ENCODE measurements at regions not wholly inside any gene's neighbourhood (a gene's known extent, or its start where the extent isn't known, plus 50 kb on each side); places are given as distances from the start of the nearest gene placed in this dataset.

DNA sequence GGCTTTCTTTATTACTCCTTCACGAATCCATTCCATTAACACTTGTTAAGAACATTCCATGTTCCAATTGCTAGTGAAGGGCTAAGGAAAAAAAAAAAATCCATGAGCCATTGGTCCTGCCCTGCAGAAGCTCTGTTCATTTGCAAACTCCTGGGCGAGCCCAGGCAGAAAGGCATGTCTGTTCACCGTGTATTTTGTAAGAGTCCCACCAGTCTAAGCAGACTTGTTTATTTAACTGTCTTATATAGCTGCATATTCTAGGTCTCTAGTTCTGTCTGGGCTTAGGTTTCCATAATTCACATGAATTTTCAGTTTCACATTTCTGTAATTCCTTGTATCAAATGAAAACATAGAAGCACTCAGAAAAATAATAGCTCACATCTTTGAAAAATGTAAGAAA, 97.4 kb upstream of the POU2AF2 start:
- peak; percentile 24 for DNase-seq (ENCODE audit: low read depth)

DNA sequence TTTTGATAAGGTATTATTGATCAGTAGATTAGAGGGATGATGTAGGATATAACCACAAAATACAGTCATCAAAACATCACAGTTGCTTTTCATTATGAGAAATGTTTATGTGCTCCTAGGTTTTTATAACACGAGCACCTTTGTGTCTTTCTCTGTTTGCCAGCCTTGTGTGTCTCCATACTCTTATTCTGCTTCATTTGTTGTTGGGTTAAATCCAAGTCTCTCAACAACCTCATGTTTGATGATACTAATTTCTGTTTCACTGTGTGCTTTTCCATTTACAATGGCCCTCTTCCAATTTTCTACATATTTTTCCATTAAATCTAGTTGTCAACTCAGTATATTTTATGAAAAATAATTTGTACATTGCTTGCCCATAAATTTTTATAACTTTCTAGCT, 107.7 kb upstream of the POU2AF2 start:
- no peak for DNase-seq (ENCODE audit: low read depth)

DNA sequence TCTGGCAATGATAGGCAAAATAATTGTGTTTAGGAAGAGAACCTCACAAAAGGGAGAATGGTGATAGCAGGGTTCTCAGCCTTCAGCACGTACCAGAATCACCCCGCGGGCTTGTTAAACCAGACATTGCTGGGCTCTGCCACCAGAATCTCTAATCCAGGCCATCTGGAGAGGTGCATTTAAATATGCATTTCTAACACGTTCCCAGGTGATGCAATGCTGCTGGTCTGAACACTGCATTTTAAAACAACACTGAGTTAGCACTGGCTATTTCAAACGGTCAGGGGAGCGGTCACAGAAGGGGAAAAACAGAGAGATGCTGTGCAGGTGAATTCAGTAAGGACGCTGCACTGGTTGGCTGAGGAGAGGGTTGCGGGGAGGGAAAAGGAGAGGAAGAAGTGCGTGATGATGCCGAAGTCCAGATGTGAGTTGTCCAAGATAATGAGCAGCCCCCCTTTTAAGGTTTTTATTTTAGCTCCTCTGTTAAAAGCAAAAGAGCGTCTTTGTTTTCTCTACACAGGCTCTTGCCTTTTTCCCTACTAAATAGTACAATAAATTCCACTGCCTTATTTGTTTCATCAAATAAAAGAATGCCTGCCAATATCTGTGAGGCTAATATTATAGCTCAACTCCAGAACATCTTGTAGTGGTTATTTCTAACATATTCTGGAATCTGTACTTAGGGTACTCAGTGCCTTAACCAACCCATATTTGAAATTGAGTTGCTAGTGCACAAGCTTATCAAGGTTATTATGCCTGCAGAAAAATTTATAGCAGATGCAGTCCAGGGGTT, 109.6 kb upstream of the POU2AF2 start:
- no peak for DNase-seq (ENCODE audit: low read depth)

DNA sequence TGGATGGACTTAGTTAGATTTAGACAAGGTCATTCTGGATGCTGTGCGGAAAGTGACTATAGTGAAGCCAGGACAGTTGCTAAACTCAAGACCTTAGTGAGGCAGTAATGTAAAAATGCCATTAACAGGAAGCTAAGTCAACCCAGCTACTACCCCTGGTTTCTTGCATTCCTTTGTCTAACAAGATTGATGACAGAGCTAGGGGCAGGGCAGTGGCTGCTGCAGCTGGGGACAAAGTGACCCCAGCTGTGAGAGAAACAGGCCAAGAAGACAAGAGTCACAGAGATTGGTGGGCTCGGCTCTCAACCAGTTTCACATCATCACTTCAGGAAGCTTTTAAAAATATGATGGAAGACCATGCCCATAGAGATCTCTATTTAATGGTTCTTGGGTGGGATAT, 110.4 kb upstream of the POU2AF2 start:
- no peak for DNase-seq (ENCODE audit: low read depth)

DNA sequence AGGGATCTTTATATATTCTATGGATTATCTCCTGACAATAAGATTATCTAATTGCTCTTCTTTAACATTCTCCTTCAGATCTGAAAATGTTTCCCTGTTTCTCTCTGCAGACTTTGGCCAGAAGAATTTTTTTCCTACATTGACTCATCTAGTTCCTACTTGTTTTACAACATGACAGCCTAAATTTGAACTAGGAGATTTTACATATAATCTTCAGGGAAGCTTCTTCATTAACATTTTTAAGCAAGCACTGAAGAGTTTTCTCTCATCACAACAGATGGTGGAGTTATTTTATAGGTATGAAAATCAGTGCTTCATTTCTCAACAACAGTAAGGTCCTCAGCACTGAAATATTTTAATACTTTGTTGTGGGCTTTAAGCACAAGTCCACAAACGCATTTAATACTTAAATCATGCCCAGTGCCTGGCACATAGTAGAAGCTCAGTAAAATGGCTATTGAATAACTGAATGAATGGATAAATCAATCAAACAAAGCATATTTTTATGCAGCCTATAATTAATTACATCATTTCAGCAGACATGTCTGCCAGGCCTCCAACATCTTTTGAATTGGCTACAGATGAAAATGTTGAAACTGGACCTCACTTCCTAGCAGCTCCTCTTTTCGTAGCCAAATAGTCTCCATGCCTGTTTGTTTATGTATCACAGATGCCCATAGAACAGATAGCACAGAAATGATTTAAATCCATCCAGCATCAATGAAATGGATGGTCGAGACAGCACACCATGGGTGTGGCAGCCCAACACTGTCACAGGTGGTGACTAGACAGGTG, 117.3 kb upstream of the POU2AF2 start:
- DNase-seq (ENCODE audit: low read depth) = peak; percentile 51

DNA sequence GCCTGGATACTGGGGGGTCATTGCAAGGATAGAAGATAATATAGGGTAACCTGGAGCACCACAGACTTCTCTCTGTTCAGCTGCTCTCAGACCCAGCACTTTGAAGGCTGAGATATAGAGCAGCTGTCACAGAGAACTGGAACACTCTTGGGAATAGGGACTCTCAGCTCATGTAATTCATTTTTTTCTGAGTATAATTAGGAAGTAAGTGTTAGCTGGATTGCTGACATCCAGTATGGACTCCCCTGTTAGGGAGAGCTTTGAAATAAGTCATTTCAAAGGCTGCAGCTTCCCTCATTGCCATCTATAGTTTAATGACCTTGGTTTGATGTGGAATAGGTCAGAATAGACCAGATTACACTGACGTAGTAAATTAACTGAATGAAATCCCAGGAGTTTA, 120.8 kb upstream of the POU2AF2 start:
- no peak for DNase-seq (ENCODE audit: low read depth)

DNA sequence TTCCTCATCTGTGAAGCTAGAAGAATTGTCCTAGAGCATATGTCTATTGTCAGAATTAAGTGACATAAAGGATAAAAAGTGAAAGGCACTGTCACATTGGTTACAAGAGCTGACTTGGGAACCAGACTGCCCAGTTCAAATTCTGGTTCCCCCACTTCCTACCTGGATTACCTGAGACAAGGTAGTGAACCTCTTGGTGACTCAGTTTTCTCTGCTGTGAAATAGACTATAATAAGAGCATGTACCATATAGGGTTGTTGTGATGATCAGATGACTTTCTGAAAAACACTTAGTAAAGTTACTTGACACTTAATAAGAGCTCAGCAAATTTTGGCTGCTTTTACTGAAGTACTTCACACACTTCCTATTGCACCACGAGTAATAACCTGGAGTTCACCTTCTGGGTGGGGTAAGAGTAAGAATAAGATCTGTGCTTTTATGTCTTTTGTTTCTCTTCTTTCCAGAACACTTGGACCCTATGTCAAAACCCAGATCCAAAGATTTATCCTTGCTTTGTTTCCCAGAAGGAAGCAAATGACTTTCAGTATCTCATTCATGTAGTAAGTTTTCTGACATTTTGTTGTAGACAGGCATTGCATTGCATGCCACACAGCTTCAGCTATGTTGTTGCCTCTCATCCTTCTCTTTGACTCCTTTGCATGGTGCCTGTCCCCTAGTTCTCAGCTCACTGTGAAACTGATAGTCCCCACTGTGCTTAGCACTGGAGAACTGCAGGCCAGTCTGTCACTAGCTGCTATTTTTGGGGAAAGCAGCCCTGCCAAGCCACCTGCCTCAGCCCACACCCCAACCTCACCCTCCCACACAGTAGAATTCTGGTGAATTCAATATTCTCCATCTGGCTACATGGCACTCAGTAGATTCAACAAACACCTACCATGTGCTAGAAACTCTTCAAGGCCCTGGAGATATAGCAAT, 121.8 kb upstream of the POU2AF2 start:
- no peak for DNase-seq (ENCODE audit: low read depth)

DNA sequence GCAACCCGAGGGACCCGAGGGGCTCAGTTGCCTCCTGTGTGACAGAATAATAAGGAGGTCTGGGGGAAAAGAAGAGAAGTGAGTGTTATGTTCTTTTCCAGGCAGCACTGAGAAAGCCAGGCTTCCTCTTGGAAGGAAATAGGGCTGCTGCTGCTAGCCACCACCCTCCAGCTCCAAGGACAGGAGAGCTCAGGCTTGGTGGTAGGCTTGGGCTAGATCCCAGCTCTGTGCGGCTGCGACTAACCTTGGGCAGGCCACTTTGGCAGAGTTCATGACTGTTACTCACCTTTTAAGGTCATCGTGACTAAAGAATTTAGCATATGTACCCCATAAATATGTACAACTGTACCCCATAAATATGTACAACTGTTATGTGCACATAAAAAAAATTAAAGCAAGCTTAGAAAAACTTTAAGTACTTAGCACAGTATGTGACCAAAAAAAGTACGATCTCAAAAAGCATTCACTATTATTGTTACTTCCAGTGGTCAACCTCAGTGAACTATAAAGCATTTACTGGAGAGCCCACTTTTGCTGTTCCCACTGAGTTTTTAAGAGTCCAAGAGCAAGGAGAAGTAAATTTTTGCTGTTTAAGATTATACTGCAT, 124.7 kb upstream of the POU2AF2 start:
- no peak for DNase-seq (ENCODE audit: low read depth)

DNA sequence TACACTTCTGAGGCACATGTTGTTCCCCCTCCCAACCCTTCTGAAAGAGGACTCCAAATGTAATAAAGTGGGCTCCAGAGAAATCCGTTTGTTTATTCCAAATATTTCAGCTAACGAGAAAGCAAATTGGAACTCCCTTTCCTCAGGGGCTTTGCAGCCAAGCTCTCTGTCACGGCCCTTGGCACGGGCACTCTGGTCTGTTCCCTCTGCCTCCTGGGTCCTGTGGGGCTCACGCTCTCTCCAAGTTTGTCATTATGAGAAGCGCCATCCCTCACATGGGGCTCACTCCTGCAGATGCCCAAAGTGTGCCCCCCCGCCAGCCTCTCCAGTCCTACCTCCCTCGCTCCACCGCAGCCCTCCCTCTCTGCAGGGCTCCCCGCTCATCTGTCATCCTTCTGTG, 125.4 kb upstream of the POU2AF2 start:
- DNase-seq (ENCODE audit: low read depth) = no peak

DNA sequence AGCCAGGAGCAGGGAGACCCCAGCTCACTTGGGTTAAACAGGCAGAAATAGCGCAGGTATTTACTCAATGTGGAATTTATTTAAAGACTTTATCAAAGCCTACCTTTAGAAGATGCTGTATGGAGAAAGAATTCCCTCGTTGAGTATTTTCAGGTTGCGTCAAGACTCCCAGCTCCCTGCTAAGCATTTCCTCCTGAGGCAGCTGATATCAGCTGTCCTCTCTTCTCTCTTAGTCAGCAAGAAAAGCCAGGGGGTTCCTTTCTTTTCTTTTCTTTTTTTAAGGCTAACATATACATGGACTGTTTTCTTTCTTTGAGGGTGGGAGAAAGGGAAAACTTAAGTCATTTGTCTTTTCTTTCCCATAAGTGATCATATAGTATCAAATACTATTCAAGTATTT, 125.8 kb upstream of the POU2AF2 start:
- DNase-seq (ENCODE audit: low read depth) = no peak

DNA sequence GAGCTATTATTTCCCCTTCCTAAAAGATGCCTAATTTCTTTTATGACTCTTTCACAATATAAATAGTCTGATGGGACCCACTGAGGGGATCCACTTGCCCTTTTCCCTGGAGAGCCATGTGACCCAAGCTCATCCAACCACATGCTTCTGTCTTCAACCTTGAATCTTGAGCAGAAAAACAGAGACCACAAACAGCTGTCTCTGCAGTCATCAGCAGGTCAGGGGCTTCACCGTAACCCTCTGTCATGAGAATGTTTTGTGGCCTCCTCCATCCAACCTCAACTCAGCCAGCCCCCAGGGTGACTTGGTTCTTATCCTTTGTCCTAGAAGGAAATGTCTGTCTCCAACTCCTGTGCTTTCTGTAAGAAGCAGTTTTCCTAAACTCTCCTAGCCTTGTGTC, 129.6 kb upstream of the POU2AF2 start:
- DNase-seq (ENCODE audit: low read depth) = no peak

DNA sequence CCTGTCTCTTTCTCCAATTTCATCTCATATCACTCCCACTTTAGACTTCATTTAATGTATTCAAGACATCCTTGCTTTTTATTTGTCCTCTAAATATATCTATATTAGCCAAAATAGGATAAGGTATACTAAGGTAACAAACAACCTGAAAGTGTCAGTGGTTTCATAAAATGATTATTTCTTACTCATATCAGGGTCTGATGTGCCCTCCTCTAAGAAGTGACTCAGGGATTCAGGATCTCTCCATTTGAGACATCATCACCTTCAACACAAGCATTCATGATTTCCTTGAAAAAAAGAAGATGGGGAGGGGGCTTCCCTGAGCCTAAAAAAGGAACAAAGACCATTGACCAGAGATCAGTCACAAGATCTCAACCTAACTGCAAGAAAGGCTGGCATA, 131.4 kb upstream of the POU2AF2 start:
- no peak for DNase-seq (ENCODE audit: low read depth)

DNA sequence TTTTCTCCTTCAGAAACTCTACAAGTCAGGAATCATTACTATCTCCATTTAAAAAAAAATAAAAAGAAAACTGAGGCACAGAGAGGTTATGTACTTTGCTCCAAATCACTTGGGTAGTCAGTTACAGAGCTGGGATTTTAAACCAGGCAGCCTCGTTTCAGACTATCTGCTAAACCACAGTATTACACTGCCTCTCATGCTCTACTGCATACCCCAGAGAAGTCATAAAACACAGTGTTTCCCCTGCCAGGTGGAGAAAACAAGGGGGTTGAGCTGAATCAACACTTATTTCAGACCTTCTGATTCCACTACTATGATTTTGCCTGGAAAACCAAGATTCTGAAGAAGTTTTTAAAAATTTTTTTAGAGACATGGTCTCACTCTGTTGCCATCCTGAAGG, 132.9 kb upstream of the POU2AF2 start:
- no peak for DNase-seq (ENCODE audit: low read depth)

DNA sequence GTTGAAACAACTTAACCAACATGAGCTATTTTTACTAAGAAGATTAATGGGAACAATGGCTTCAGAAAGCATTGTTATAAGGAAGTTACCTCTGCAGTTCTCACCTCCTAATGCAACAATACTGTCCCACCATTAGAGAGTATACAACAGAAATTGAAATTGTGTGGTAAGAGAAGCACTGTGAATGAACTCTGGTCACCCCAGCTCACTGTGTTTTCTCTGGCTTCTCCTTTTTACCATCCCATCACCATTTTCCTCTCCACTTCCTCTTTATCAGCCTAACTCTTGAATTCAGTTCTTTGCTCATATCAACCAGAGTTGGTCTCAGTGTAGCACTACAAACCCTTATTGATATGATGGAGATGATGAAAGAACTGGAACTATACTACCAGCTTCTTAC, 138.0 kb upstream of the POU2AF2 start:
- DNase-seq (ENCODE audit: low read depth) = no peak

DNA sequence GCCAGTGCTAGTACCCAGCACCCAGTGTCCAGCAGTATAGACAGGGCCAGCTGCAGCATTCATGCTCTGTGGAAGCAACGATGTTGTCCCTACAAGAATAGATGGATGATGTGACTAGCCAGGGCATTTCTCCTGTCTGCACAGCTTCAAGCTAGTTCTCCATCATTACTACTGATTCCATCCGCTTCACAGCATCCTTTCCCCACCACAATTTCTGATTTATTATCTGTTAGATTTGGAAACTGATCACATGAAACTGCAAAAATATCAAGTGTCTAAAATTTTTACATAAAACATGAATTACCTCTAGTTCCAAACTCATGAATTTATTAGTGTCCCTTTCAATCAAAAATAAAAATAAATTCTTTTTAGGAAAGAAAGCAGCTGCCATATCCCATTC, 138.9 kb upstream of the POU2AF2 start:
- no peak for DNase-seq (ENCODE audit: low read depth)

DNA sequence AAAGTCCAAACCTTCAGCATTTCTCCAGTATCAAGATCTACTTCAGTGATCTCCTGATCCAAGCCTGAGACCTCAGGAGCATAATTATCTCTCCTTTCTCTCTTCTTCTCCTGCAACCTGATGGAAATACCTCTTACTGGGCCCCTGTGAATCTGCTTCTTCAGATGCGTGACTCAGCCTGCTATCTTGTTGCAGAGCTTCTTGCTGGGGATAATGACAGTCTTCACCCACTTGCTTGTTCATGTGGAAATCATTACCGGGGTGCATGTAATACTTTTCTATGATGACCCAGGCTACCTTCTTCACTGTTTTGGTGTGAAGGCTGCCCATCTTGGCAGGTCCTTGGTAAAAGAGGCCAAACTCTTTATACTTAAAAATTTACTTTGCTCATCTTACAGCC, 140.0 kb upstream of the POU2AF2 start:
- DNase-seq (ENCODE audit: low read depth) = peak; percentile 38

DNA sequence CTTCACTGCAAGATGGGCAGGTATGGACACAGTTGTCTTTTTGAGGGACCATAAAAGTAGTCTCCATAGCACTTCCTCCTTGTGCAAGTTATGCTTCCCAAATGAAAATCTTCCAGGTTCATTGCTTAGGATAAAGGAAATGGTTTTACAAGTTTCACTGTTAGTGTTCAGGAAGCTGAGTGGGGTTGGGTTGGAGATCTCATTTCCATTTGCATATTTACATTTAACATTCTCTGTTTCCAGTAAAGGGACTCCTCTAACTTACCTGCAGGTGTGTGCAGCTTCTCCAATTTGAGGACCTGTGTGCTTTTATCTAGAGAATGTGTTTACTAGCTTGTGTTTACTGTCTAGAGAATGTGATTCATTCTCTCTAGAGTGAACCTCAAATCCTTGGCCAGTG, 141.3 kb upstream of the POU2AF2 start:
- no peak for DNase-seq (ENCODE audit: low read depth)

DNA sequence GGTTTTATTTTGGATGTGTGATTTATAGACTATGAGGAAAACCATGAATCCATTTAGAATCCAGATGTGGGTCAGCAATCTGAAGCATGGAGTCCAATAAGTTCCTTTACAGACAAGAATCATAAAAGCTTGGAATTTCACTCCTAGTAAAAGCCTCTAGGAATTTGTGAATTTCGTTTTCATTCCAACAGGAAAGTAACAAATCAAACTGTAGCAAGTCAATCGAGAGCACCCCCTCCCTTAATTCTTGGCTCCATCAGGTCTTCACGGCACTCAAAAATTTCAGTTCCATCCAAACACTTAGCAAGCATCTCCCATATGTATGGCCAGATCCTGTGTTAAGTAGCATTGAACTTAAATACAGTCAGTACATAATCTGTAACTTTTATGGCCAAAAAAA, 143.6 kb upstream of the POU2AF2 start:
- DNase-seq (ENCODE audit: low read depth) = no peak

DNA sequence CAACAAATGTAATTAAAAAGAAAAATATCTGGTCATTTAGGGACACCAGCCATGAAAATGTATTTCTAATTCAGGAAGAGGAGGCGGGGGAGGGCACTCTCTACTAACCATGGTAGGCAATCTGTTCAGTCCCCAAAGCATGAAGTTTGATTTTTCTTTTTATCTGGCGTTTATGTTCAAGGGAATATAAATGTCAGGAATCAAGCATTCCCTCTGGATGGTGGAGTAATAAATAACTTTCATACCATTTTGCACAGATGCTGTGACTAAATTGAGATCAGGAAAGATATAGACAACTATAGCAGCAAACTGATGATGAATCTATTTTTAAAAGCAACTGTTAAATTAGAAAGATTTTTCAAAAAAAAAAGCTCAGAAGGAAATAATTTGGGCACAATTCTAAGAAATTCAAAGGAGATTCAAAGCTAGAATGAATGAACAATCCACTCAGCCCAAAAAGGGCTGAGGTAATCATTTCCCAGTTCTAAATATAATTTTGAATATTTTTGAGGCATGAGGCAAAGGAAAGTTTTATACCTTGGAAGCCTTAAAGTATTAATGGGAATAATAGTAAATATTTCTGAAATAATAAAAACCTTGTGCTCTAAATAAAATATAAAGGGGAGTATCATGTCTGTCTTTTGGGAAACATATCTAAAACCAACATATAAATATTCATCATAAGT, 146.4 kb upstream of the POU2AF2 start:
- no peak for DNase-seq (ENCODE audit: low read depth)

DNA sequence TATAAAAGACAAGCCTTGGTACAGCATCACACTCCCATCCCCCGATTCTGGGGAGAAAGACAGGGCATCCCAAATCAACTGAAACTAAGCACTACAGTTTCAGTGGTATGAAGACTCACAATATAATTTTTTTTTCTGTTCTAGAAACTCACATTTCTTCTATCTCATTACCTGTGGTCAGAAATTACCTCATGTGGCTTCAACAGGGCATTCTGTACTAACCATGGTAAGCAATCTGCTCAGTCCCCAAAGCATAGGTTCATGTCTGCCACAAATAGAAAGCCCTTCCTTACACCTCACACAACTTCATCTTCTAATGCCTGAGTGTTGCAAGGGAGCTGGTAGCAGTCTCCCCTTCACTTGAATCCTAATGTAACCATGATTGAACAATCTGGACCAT, 147.4 kb upstream of the POU2AF2 start:
- no peak for DNase-seq (ENCODE audit: low read depth)

DNA sequence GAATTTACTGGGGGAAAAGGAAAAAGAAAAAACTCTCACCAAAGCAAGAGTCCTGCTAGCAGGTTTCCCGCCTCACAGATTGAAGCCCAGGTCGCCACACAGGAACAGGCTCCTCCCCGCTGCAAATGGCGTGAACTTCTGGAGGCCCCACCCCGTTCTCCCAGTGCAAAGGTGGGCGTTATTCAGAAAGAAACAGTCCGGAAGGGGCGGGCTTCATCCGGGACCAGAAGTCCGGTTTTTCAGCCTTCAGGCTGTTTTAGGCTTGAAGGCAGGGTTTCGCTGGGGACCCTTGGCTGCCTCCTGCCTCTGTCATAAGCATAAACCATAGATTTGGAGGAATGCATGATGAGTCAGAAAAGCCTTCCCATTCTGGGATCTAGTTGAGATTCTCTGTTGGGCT, 148.3 kb upstream of the POU2AF2 start:
- DNase-seq (ENCODE audit: low read depth) = no peak

DNA sequence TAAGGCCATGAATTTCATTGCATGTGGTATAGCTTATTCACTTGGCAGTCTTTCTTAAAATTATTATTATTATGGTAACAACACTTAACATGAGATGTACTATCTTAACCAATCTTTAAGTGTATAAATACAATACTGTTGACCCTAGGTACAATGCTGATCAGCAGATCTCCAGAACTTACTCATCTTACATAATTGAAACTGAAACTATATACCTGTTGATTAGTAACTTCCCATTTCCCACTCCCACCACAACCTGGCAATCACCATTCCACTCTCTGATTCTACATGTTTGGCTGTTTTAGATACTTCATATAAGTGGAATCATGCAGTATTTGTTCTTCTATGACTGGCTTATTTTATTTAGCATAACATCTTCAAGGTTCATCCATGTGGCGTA, 150.2 kb upstream of the POU2AF2 start:
- DNase-seq (ENCODE audit: low read depth) = no peak

Measured in fibroblast of gingiva (primary cell).